Neuron (in vitro differentiated cells): ENCODE measurements at regions not wholly inside any gene's neighbourhood (a gene's known extent, or its start where the extent isn't known, plus 50 kb on each side); places are given as distances from the start of the nearest gene placed in this dataset.
"Not testable (repeated sequence)": the region's sequence is repeated elsewhere in the genome, so short reads cannot be mapped to it uniquely, and the experiment has no call there.

Experiments used
- H2AFZ ChIP-seq: one replicate; pipeline ENCODE4 v1.6.1; 2013; ENCODE audit warnings: low read depth, mild to moderate bottlenecking, inconsistent platforms, low read length, moderate library complexity
- H3K27me3 ChIP-seq: one replicate; pipeline ENCODE4 v1.6.1; 2013; ENCODE audit warnings: low read length; ENCODE audit not compliant: insufficient read depth
- H3K36me3 ChIP-seq: one replicate; pipeline ENCODE4 v1.6.1; 2013; ENCODE audit warnings: low read length; ENCODE audit not compliant: insufficient read depth
- H3K4me1 ChIP-seq: one replicate; pipeline ENCODE4 v1.6.1; 2013; ENCODE audit warnings: low read length; ENCODE audit not compliant: insufficient read depth
- H3K4me3 ChIP-seq: 2 replicates; pipeline ENCODE4 v1.5.1; 2013; ENCODE audit warnings: mild to moderate bottlenecking, low read length, moderate library complexity
- H3K9me3 ChIP-seq: one replicate; pipeline ENCODE4 v1.6.1; 2013; ENCODE audit warnings: low read length

DNA sequence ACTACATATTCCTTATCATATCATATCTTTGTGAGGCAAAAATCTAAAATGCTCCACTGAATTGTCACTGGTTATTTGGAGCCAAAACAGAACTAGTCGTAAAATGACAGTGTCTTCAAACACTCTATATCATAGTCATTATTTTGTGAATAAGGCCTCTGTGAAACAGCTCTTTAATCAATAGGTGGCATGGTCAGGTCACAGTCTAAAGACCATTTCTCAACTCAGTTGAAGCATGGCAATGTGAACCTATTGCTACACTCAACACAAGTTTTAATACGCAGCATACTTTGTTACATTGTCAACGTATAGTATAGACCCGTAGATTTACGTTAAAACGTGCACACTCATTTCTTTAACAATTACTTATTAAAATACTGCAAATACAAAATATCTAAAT, 131.3 kb upstream of the PCDH20 start:
- H3K27me3 ChIP-seq, result no peaks in the 10 kb centered on the region
- H3K36me3 ChIP-seq, result no peaks in the 10 kb centered on the region
- no peaks in the 10 kb centered on the region for H3K9me3 ChIP-seq
- no peak overlapping the region for H2AFZ ChIP-seq
- H3K4me1 ChIP-seq, result no peaks in the 10 kb centered on the region
- no peak overlapping the region for H3K4me3 ChIP-seq

DNA sequence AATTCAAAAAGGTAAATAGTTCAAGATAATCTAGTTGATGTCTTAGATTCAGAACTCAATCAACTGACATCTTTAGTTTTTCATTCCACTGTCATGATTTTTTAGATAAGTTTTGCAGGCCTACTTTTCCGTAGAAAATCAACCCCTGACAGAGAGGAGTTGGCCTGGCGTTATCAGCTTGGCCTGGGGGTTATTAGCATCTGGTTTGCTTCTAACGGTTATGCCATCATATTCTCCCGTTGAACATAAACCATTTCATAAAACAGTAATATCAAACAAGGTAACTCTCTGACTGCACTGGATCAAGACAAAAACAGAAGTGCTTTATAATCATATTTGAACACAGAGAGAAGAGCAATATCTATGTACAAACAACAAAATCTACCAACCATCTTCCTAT, 130.8 kb upstream of the PCDH20 start:
- H3K36me3 ChIP-seq, result no peaks in the 10 kb centered on the region

DNA sequence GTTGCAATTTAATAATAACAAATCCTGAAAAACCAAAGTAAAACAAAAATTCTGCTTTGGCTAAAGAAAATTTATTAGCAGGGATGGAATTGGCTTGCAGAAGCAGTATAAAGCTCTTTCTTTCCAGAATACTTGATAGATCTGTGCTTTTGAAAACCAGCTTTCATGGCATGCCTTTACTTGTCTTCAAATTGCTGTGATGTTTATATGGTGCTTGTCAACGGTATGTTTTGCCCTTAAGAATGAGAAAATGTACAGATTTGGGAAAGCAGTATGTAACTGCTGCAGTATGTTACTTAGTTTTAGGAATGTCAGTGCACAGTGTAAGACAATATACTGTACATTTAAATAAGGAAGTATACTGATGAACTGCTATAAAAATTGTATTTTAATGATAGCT, 120.8 kb upstream of the PCDH20 start:
- Histone ChIP-seq H3K4me3 (no peak overlapping the region), H3K27me3 (no peaks in the 10 kb centered on the region), H2AFZ (no peak overlapping the region), H3K4me1 (no peaks in the 10 kb centered on the region), H3K9me3 (no peaks in the 10 kb centered on the region), H3K36me3 (no peaks in the 10 kb centered on the region)

More for the DNA sequence above, 130.8 kb upstream of the PCDH20 start:
- no peaks in the 10 kb centered on the region for H3K27me3 ChIP-seq
- H2AFZ ChIP-seq, result no peak overlapping the region
- no peaks in the 10 kb centered on the region for H3K9me3 ChIP-seq
- H3K4me1 ChIP-seq, result no peaks in the 10 kb centered on the region
- no peak overlapping the region for H3K4me3 ChIP-seq

DNA sequence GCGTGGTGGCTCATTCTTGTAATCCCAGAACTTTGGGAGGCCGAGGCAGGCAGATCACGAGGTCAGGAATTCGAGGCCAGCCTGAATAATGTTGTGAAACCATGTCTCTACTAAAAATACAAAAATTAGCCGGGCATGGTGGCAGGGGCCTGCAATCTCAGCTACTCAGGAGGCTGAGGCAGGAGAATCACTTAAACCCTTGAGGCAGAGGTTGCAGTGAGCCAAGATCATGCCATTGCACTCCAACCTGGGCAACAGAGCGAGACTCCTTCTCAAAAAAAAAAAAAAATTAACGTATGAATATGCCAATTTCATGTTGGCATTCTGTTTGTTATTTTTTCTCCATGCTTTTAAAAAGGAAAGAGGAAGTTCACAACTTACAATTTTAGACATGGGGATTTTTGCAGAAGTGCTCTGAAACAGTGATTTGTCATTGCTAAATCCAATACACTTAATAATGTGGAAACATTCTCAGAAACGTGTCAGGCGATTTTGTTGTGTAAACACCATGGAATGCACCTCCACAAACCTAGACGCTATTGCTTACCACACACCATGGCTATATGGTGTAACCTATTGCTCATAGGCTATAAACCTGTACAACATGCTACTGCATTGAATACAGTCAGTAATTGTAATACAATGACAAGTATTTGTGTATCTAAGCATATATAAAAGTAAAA, 115.9 kb upstream of the PCDH20 start:
- Histone ChIP-seq H3K36me3 (no peaks in the 10 kb centered on the region), H3K27me3 (no peaks in the 10 kb centered on the region), H3K4me3 (no peak overlapping the region), H2AFZ (no peak overlapping the region), H3K9me3 (no peaks in the 10 kb centered on the region), H3K4me1 (no peaks in the 10 kb centered on the region)

DNA sequence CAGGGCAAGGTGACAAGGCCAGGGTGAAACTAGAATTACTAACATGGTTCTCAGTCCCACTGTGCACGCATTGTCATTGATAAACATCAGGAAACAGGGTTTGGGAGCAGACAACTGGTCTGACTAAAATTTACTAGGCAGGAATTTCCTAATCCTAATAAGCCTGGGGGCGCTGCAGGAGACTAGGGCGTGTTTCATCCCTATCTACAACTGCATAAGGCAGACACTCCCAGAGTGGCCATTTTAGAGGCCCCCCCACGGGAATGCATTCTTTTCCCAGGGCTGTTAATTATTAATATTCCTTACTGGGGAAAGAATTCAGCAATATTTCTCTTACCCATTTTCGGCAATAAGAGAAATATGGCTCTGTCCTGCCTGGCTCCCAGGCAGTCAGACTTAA, 103.6 kb upstream of the PCDH20 start:
- not testable (repeated sequence) for H3K4me3 ChIP-seq, H3K9me3 ChIP-seq, H3K27me3 ChIP-seq, H3K36me3 ChIP-seq, H2AFZ ChIP-seq, H3K4me1 ChIP-seq

DNA sequence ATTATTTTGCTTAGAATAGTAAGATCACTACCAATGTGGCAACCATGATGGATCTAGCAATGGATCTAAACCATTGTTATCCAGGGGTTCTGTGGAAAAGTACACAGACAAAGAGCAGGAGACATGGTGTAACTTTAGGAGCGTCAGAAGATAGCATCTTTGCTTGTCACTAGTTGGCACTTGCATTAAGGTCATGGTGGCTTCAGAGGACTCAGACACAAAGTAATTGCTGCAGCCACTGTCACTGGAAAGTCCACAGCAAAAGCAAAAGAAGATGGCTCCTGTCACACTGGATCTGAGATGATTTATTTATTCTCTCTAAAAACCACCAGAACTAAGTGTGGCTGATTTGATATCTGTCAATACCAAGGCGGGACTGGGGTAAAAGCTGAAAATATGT, 93.3 kb upstream of the PCDH20 start:
- no peaks in the 10 kb centered on the region for H3K27me3 ChIP-seq
- H3K4me1 ChIP-seq, result no peaks in the 10 kb centered on the region
- no peaks in the 10 kb centered on the region for H3K36me3 ChIP-seq
- no peak overlapping the region for H3K4me3 ChIP-seq
- H3K9me3 ChIP-seq, result no peaks in the 10 kb centered on the region
- peak overlapping the region; percentile 2 for H2AFZ ChIP-seq

DNA sequence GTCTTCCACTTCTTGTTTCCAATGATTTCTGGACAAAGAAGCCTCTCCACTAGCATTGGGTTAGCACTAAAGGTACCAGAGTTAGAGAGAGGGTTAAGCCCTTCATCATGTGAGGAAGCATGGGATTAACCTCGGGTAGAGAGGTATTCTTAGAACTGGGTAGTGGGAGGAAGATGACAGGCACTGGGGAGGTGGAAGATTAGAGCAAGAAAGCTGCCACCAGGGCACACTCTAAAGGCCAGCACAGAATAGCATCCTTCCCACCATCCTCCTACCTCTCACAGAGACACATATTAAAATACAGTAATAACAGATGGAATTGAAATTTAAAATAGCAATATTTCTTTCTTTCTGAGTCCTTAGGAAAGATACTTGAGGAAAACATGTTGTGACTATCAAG, 84.5 kb upstream of the PCDH20 start:
- no peak overlapping the region for H2AFZ ChIP-seq
- H3K4me1 ChIP-seq, result no peaks in the 10 kb centered on the region
- H3K27me3 ChIP-seq, result no peaks in the 10 kb centered on the region
- H3K36me3 ChIP-seq, result no peaks in the 10 kb centered on the region
- no peaks in the 10 kb centered on the region for H3K9me3 ChIP-seq
- no peak overlapping the region for H3K4me3 ChIP-seq

DNA sequence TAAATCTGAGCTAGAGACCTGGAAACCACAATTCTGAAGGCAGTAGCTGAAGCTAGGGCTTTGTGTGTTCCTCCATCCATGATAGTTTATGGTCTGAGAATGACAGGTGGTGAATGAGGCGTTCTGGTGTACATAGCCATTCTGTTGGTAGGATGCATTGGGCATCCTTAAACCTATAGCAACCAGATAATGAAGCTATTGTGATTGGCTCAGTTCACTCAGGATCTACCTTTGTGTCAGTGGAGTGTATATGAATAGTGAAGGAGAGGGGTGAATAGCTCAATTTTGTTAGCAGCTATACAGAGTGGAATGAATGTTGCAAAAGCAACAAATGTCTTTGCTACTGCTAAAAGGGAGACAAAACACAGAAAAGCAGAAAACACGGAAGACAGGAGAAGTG, 80.0 kb upstream of the PCDH20 start:
- no peak overlapping the region for H2AFZ ChIP-seq
- no peaks in the 10 kb centered on the region for H3K4me1 ChIP-seq
- H3K9me3 ChIP-seq, result no peaks in the 10 kb centered on the region
- no peak overlapping the region for H3K4me3 ChIP-seq
- no peaks in the 10 kb centered on the region for H3K36me3 ChIP-seq
- H3K27me3 ChIP-seq, result no peaks in the 10 kb centered on the region

DNA sequence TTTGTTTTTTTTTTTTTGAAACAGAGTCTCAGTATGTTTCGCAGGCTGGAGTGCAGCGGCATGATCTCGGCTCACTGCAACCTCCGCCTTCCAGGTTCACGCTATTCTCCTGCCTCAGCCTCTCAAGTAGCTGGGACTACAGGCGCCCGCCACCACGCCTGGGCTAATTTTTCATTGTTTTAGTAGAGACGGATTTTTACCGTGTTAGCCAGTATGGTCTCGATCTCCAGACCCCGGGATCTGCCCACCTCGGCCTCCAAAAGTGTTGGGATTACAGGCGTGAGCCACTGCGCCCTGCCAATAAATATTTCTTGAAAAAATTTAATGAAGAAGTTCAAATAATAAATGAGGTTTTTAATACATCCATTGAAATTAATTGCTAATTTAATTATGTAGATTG, 77.9 kb upstream of the PCDH20 start:
- H3K4me3 ChIP-seq, H3K27me3 ChIP-seq, H3K36me3 ChIP-seq, H2AFZ ChIP-seq, H3K9me3 ChIP-seq, H3K4me1 ChIP-seq: not testable (repeated sequence)

DNA sequence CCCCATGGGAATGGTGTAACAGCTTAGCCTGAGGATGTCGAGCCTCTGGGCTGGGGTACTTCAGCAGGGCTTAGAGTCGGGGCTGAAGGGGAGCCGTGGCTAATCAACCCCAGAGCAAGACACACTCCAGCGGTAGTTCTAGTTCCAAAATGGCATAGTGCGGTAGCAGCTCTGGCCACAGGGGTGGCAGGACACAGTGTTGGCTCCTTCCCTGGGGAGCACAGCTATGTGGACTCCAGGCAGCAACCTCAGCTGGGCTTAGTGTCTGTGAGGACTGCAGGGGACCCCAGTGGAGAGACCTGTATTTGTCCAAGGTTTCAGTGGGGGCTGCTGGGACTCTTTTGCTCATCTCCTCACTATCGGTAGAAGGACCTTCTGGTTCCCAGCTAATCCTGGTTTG, 70.8 kb upstream of the PCDH20 start:
- Histone ChIP-seq H3K27me3 (no peaks in the 10 kb centered on the region), H3K4me1 (no peaks in the 10 kb centered on the region), H3K36me3 (no peaks in the 10 kb centered on the region), H2AFZ (no peak overlapping the region), H3K9me3 (no peaks in the 10 kb centered on the region), H3K4me3 (no peak overlapping the region)

DNA sequence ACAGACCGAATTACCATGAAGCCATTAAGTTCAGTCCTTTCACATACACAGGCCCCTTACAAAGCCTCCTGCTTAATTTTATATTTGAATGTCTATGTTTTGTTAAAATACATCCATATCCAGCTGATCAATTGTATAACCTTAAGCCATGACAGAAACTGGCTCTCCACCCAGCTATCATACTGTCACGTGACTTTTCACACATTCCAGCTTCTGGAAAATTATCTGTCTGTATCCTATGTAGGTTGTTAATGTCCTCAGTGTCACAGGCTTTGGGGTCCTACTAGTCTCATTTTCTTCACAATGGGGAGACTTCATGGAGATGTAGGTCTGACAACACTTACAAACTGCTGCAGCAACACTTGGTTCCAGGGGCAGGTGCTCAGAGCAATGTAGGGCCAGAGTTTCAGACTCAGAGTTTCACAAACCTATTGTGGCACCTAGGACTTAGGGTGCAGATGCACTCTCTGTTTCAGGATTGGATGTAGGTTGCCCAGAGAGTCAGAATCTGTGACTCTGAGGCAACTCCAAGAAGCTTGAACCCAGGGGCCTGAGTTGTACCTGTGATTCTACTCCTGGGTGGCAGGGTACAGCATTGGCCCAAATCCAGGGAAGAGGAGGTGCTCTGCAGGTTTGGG, 69.6 kb upstream of the PCDH20 start:
- no peaks in the 10 kb centered on the region for H3K4me1 ChIP-seq
- no peaks in the 10 kb centered on the region for H3K36me3 ChIP-seq
- no peak overlapping the region for H3K4me3 ChIP-seq
- no peak overlapping the region for H2AFZ ChIP-seq
- no peaks in the 10 kb centered on the region for H3K27me3 ChIP-seq
- H3K9me3 ChIP-seq, result no peaks in the 10 kb centered on the region

DNA sequence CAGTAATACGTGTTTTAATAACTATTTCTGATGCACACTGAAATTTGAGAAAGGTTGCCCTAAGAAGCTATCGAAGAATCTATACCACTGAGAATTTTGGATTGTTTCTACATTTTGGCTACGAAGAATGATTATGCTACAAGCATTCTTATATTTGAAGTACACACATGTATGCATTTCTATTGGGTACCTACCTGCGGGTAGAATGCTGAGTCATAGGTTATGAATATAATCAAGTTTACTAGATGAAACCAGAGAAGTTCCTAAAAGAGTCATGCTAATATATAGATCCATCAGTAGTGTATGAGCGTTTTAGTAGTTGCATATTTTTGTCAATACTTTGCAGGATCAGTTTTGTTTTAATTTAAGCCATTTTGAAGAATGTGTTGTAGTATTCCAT, 62.0 kb upstream of the PCDH20 start:
- H3K4me1 ChIP-seq, result no peaks in the 10 kb centered on the region
- no peak overlapping the region for H2AFZ ChIP-seq
- no peaks in the 10 kb centered on the region for H3K36me3 ChIP-seq
- no peaks in the 10 kb centered on the region for H3K9me3 ChIP-seq
- no peak overlapping the region for H3K4me3 ChIP-seq
- H3K27me3 ChIP-seq, result no peaks in the 10 kb centered on the region

DNA sequence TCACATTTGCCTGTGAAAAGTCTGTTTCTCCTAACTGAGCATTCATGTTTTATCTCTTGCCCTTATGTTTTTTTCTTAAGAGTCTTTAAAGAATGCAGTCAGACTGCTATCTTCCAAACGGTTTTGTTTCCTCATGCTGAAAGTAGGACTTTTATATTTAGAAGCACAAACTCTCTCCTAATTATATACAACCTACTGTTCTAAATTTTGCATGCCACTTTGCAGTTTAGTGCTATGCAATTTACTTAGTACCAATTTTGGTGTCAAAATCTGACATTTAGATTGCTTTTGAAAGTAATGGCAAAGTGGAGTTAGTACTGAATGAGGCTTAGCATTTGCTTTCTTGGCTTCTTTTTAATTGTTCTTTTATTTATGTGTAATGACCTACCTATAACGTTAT, 55.1 kb upstream of the PCDH20 start:
- no peak overlapping the region for H3K4me3 ChIP-seq
- no peaks in the 10 kb centered on the region for H3K4me1 ChIP-seq
- H3K9me3 ChIP-seq, result no peaks in the 10 kb centered on the region
- no peak overlapping the region for H2AFZ ChIP-seq
- no peaks in the 10 kb centered on the region for H3K27me3 ChIP-seq
- H3K36me3 ChIP-seq, result no peaks in the 10 kb centered on the region

DNA sequence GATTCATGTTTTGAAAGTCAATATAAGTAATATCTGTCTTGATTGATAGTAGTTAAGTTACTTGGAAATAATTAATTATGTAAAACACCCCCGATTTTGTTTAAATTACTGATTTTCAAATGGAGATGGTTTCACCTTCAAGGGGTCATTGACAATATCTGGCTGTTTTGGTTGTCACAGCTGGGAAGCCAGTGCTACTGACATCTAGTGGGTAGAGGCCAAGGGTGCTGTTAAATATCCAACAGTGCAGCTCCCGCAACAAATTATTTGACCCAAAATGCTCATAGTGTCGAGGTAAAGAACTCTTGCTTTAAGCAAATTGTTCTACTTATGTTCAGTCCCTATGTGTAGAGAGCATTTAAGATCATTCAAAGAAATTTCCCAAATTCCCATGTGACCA, 50.6 kb upstream of the PCDH20 start:
- H2AFZ ChIP-seq, result no peak overlapping the region
- no peak overlapping the region for H3K4me3 ChIP-seq
- no peaks in the 10 kb centered on the region for H3K9me3 ChIP-seq
- H3K36me3 ChIP-seq, result no peaks in the 10 kb centered on the region
- H3K4me1 ChIP-seq, result no peaks in the 10 kb centered on the region
- H3K27me3 ChIP-seq, result no peaks in the 10 kb centered on the region
